SIG-M5 treated with dmso at 0.1 percent for 504 hours (cell line): ENCODE measurements at regions not wholly inside any gene's neighbourhood (a gene's known extent, or its start where the extent isn't known, plus 50 kb on each side); places are given as distances from the start of the nearest gene placed in this dataset.
A peak's percentile ranks its signal among the peaks of the same experiment; 100 is the strongest.

Experiments used
- DNase-seq: peaks from one replicate; lab custom pipeline; 2025; ENCODE audit not compliant: unreplicated experiment; lab: John Stamatoyannopoulos, UW

DNA sequence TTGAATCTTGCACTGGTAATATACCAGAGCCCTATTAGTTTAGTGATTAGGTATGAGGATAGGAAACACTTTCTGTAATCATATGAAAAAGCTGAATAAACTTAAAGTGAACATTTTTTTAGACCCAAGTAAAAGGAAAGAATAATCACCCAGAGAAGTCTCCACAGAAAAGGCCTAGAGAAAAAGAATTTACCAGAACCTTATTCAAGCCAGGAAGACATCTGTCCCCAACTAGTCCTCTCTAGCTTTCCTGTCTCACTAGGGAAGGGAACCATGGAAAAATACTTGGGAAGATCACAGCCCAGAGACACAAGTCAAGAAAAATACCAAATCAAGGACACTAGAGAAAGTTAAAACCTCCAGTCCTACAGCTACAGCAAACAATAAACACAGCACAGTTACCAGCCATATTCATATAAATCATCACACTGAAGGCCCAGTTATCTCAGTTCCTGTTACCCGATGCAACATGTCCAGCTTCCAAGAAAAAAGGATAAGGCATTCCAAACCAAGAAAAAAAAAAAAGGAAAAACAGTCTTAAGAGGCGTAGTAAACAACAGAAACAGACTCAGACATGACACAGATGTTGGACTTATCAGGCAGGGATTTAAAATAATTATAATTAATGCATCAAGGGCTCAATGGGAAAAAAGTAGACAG, 461.5 kb downstream of the IRS1 start:
- no peak for DNase-seq

DNA sequence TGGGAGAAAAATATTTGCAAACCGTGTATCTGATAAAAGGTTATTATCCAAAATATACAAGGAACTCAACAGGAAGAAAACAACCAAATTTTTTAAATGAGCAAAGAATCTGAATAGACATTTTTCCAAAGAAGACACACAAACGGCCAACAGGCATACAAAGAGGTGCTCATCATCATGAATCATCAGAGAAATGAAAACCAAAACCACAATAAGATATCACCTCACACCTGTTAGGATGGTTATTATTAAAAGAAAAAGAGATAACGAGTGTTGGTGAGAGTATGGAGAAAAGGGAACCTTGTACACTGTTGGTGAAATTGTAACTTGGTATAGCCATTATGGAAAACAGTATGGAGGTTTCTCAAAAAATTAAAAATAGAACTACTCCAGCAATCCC, 463.3 kb downstream of the IRS1 start:
- no peak for DNase-seq

DNA sequence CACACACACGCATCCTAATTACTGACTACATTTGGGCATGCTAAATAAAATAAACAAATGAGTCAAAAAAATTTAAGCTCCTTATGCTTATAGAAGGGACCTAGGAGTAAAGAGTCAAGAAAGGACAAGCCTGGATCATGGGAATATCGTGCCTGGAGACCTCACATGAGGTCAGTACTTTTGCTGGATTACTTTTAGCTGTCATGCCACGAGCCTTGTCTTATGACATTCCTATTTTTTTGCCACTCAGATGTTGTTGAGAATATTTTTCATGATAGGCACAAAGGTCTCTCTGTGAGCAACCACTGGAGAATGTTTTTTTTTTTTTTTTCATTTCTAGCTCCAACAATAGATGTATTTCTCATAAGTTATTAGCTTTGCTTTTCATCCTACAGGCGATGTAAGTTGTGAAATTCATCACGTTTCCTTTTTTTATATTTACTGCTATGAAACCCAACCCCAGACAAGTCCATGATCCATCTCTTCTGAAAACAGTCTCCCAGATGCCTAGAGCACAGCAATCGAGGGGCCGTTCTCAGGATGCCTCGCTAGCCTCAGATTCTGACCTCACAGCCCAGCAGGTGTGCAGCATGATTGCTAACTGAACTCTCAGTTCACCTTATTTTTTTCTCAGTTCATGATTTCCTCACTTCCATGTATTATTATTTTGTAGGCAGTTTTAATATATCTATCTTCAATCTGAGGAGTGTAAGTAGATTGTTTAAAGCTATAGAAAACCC, 464.5 kb downstream of the IRS1 start:
- no peak for DNase-seq

DNA sequence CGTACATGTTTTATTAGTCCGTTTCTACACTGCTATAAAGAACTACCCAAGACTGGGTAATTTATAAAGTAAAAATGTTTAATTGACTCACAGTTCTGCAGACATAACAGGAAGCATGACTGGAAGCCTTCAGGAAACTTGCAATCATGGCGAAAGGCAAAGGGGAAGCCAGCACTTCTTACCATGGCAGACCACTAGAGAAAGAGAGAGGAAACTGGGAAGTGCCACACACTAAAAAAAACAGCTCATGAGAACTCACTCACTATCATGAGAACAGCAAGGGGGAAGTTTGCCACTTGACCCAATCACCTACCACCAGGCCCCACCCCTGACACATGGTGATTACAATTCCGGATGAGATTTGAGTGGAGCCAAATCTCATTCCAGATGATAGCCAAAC, 466.2 kb downstream of the IRS1 start:
- peak; percentile 32 for DNase-seq

DNA sequence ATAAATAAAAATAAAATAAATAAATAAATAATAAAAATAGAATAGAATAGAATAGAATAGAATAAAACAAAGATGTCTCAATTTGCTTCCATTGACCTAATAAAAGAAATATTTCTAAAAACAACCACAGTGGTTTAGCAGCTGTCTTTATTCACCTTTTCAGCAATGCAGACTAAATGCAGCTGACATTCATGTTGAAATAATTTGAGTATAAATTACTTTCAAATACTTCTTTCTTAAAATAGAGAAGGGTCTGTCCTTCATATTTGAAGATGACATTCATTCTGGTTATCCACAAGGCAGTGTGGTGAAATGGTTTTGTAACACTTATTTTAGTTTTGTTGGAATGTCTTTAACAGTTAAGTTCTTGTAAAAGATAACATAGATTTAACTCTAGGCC, 469.4 kb downstream of the IRS1 start:
- DNase-seq = no peak

DNA sequence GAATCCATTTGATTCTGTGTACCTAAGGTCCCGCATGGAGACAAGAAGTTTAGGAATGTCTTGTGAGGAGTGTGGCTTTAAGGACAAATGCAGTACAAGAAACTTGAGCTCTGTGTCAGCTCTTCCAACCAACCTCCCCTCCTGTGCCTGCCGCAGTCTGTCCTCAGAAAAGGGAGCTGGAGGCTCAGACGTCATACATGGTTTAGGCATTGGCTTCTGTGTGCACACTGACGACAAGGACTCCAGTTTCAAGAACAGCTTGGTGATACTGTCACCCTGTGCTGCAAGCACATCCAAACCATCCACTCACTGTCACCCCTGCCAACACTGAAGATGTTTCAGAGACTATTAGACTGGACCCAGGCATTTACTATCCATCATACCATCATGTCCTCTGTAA, 470.4 kb downstream of the IRS1 start:
- DNase-seq = no peak

DNA sequence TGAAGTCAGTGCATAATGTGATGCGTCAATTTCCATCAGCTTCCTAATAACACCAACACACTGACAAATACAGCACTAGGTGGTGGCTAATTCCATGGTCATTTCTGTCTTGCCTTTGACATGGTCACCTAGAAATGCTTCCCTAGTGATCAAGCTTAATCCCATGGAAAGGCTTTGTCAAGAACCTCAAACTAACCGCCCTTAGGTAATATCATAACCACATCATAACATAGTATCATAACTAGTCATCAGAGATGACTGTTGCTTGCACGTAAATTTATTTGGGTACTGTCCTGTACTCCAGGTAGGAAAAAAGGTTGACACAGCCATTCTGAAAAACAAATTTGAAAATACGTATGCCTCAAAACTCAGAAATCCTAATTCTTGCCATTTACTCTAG, 471.8 kb downstream of the IRS1 start:
- DNase-seq = no peak

DNA sequence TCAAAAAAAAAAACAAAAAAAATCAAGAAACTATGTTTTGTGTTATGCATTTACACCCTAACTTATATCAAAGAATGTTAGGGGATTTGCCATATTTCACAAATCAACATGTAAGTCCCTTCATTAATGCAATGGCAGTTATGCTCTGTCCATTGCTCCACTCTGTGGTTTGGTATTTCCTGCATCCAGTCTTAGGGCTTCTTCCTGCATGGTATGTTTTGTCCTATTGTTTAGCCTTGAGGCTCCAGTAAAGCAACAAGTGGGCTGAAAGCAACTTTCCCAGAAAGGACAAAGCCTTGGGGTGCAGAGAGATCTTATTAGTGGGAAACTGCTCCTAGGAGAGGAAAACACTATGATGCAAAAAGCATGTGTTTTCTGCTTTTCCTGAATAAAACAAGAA, 474.1 kb downstream of the IRS1 start:
- peak; percentile 55 for DNase-seq

DNA sequence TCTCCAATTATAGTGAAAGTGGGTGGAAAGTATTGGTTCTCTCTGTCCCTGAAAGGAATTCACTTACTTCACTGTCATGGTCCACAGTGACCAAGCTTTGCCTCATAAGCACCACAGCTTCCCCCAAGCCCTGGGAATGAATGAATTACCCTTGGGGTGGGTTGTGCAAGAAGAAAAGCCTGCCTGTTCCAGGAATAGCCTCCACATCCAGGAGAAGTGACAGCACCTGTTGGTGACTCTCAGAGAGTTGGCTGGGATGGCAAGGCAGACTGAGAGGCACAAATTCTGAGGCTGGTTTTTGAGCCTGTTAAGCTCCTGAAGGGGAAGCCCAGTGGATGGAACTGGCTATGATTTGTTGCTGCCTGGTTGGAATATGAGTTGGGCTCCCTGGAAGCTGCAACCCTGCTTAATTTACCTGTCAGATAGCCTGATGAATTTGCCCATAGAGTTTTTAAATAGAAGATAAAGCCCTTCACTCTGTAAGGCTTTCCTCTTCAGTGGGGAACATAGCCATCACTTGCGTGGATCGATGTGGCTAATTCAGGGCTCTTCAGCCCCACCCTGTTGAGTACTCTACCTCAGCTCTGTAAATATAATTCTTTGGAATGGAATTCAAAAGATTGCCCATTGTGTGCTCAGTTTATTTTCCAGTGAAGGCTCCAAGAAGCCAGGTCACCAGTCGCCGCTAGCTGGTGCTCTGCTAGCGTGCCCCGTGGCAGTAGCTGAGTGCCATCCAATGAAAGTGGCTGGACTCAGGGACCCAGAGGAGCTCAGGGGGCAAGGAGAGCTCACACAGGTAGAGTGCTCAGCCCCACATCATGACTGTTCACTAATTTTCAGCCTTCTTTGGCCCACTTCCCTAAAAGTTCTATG, 479.3 kb downstream of the IRS1 start:
- DNase-seq = no peak

DNA sequence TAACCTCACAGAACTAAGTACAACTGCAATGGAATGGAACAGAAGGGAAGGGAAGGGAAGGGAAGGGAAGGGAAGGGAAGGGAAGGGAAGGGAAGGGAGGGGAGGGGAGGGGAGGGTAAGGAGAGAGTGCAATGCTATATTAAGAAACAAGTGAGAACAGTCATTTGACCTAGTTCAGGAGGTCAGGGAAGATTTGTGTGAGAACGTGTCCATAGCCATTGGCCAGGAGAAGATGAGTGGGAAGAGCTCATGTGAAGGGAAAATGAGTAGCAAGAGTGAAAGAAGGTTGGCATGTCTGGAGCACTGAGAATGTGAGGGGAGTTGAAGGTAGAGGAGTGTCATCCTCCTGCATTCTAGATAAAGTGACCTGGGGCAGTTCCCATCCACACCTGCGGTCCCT, 481.6 kb downstream of the IRS1 start:
- no peak for DNase-seq

DNA sequence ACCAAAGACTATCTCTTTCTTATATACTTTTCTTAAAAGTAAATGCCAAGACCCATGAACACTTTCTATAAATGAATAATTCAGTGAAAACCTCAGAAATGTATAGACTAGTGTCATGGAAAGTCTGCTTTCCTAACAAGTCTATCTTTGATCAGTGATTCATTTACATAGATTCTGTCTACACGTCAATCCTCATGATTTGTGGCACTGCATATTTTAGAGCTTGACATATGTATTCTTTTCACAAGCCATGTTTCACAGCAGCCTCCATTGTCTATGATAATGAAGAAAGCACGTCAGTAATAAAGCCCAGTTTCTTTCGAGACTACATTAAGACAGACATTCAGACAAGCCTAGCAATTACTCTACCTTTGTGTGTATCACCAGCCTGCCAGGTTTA, 486.6 kb downstream of the IRS1 start:
- no peak for DNase-seq

DNA sequence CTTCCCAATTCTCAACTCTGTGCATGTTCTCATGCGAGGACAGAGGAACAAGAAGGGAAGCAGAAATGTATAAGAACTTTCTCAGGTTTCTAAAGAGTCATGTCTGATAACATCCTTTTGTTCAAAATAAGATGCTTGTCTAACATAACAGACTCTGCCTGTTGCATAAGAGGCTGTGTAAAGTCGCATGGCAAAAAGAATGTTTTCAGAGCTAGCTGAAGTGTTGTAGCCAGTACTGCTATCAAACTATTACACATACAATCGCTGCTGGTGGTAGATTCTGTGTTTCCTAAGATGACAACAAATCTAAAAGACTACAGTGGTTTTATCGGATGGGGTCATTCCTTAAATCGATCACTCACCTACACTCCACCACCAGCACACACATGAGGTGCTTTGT, 487.5 kb downstream of the IRS1 start:
- no peak for DNase-seq

DNA sequence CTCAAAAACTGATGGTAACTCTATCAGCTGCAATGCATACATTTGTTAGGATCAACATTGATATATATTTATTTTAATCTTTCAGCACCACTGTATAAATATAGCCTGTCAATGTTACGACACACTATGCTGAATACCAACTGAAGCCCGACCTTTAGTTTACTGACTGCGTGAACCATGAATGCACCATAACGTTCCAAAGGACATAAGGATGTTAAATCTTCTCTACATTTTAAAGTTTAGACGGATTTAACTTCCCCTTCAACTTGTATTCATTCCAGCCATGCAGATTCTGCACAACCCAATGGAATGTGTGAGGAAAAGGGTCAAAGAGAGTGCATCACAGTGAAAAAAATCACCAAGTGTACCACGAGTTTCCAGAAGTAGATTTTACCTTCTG, 489.5 kb downstream of the IRS1 start:
- no peak for DNase-seq

DNA sequence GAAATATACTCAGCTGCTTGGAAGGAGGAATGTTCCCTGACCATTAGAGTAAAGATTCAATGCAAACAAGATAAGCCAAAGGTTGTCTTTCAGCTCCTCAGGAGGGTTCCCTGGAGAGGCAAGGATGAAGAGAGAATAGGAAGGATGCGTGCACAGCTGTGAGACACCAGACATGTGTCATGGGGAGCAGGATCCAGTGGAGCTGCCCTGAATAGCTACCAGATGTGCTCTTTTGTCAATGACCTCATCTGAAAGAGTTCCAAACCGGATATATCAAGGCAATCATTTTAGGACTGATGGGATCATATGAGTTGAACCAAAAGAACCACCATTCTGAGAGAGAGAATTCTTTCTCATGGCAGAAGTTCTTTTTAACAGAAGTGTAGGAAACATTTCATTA, 490.6 kb downstream of the IRS1 start:
- DNase-seq = no peak

DNA sequence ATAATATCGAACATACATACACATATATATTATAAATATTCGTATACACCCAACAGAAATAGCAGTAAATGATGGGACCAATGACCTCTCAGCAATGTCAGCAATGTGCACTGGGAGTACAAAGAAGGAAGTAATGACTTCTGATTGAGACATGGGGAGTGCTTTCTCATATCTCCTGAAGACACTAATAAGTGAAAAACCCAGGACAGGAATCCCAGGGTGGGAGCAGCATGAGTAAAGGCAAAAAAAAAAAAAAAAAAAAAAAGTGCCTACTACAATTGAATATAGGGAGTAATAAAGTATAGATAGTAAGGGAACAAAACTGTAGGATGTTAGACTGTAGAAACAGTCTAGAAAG, 491.3 kb downstream of the IRS1 start:
- no peak for DNase-seq

DNA sequence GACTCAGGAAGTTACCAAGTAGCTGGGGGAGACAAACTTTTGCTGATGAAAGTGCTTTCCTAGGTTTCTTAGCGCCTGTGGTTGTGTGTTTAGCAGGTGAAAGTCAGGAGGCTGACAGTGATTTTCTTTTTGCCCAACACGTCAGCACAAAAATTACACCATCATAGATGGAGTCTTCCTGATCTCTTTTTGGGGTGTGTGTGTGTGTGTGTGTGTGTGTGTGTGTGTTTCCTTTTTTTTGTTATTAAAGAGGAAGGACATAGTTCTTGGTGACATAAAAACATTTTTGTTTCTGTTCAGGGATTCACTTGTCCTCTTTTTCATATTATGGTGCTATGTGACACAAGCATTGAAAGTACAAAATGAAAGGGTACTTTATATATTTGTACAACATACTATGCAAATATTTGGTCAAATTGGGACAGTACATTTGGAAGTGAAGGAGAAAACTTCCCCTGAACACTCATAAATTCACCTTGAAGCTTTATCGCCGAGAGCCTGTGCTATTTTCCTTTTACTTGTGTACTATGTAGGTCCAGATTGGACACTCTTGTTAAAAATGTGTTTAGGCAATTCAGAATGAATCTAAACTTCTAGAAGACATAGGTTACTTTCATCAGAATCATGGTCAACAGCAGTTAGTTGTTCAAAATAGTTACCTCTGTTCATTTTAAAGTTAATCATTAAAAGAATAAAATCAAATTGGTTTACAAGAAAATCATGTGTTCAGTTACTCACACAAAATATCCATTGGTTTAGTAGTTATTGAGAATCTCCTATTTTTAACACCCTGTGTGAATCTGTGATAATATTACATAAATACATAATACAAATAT, 491.9 kb downstream of the IRS1 start:
- no peak for DNase-seq

DNA sequence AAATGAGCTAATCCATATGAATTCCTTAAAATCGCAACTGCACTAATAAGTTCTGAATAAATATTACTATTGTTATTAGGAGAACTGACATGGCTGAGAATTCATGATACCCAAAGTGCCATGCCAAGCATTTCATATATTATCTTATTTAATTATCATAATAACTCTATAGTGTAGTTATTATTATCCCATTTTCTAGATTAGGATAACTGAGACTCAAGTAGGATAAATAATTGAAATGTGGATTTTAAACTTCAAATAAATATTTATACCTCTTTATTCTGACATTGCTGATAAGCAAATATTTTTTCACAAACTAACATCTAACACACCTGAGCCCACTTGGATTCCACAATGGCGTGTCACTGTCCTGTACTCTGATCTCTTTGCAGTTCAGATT, 492.7 kb downstream of the IRS1 start:
- no peak for DNase-seq

DNA sequence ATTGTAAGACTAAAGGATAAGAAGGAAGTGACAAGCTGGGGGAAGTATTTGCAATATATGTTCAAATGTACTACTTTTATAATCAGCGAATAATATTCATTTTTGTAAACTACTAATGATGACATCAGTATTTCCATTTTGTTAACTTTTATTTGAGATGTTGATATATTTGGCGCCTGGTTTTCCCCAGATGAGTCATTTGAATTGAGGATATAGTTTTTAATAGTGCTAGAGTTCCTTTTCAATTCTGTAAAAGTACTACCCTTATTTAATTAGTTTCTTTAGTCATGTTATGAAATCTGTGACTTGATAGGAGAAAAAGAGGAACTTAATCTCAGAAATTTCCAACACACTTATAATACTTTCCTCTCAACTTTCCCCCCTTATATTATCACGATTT, 495.3 kb downstream of the IRS1 start:
- DNase-seq = no peak

DNA sequence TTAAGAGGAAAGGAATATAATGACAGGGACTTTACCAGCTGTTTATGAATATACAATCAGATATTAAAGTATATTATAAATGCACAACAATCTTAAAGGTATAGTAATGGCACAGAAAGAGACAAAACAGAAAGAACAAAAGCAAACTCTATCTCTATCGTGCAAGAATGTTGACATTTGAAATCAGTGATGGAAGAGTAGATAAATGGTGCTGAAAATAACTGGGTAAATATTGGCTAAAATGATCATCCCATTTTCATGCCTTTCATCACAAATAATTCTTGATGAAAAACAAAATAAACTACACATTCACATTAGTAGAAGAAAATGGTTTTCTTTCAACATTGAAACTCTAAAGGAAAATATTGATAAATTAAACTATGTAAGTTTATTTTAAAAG, 495.9 kb downstream of the IRS1 start:
- DNase-seq = no peak

DNA sequence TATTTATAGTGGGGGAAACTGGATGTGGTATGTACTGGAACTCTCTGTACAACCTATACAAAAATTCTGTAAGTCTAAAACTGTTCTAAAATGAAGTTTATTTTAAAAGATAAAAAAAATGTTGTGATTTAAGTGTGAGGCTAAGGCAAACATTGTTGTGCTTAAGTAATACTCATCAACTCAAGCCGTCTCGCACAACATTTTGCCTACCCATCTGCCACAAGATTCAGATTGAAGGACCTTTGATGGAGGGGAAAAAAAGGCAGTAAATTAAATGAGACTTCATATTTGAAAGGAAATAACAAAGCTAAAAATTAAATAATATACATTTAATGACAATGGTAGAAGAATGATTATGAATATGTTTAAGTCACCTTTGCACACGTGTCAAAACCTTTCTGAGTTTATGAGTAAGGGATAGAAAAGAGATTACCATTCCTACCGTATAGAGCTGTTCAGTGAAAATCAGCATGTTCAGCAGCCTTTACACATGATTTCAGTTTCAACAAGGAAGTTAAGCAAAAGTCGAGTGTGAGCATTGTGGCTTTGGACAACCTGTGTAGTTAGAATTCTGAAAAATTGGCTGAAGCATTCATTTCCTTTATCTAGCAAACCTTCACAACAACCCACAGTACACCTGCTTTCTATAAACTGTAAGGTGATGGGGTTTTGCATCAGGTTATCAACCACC, 499.3 kb downstream of the IRS1 start:
- DNase-seq = peak; percentile 39

DNA sequence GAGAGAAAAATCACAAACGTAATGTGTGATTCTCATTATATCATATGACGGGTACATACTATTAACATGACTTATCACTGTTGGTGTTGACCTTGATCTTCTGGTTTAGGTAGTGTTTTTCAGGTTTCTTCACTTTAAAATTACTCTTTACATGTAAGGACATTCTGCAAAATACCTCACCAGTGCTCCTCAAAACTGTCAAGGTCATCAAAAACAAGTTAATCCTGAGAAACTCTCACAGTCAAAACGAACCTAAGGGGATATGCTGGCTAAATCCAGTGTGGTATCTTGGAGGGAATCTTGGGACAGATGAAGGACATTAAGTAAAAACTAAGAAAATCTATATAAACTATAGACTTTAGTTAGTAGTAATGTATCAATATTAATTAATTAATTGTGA, 499.8 kb downstream of the IRS1 start:
- no peak for DNase-seq
